ENCODE measurements at regions not wholly inside any gene's neighbourhood (a gene's known extent, or its start where the extent isn't known, plus 50 kb on each side); places are given as distances from the start of the nearest gene placed in this dataset.
A peak's percentile ranks its signal among the peaks of the same experiment; 100 is the strongest.
"Not testable (repeated sequence)": the region's sequence is repeated elsewhere in the genome, so short reads cannot be mapped to it uniquely, and the experiment has no call there.

GRCh38 chr2:237235383-237236095 is 149.8 kb downstream of the COPS8 start:
- Histone ChIP-seq H3K4me3 (ENCODE audit: low read depth in 1 of 2, low read length in 2 of 2) (no peak overlapping the region), H3K27ac (ENCODE audit: low read length) (peak overlapping the region; percentile 45), H3K4me1 (ENCODE audit: control insufficient read depth in 1 of 2, insufficient read depth in 2 of 2, low read length in 2 of 2) (peaks cover 7 to 11% of the 10 kb centered on the region in 2 donors)

GRCh38 chr2:237236188-237236587 is 150.5 kb downstream of the COPS8 start:
- H3K9me3 ChIP-seq (ENCODE audit: control insufficient read depth in 1 of 2, low read length in 2 of 2): peaks cover 2% of the 10 kb centered on the region in 2 donors
- no peaks in the 10 kb centered on the region for H3K36me3 ChIP-seq (ENCODE audit: control insufficient read depth in 1 of 2, insufficient read depth in 2 of 2, low read length in 2 of 2)
- no peak overlapping the region for H3K27ac ChIP-seq (ENCODE audit: low read length)
- H3K27me3 ChIP-seq (ENCODE audit: low read depth, low read length): no peaks in the 10 kb centered on the region
- H3K4me1 ChIP-seq (ENCODE audit: control insufficient read depth in 1 of 2, insufficient read depth in 2 of 2, low read length in 2 of 2): peaks cover 7 to 11% of the 10 kb centered on the region in 2 donors
- no peak overlapping the region for H3K4me3 ChIP-seq (ENCODE audit: low read depth in 1 of 2, low read length in 2 of 2)

More at GRCh38 chr2:237235383-237236095, 149.8 kb downstream of the COPS8 start:
- no peaks in the 10 kb centered on the region for H3K27me3 ChIP-seq (ENCODE audit: low read depth, low read length)
- H3K36me3 ChIP-seq (ENCODE audit: control insufficient read depth in 1 of 2, insufficient read depth in 2 of 2, low read length in 2 of 2): no peaks in the 10 kb centered on the region
- peaks cover 0 to 2% of the 10 kb centered on the region in 2 donors for H3K9me3 ChIP-seq (ENCODE audit: control insufficient read depth in 1 of 2, low read length in 2 of 2)

- H3K9me3 ChIP-seq (ENCODE audit: control insufficient read depth in 1 of 2, low read length in 2 of 2): peaks cover 7 to 8% of the 10 kb centered on the region in 2 donors
- no peak overlapping the region for H3K27ac ChIP-seq (ENCODE audit: low read length)
These were observed 152.6 kb downstream of the COPS8 start for GRCh38 chr2:237238249-237238648.

GRCh38 chr2:237240252-237240651 is 154.6 kb downstream of the COPS8 start:
- H3K4me3 ChIP-seq (ENCODE audit: low read depth in 1 of 2, low read length in 2 of 2): no peak overlapping the region
- peaks cover 7 to 8% of the 10 kb centered on the region in 2 donors for H3K9me3 ChIP-seq (ENCODE audit: control insufficient read depth in 1 of 2, low read length in 2 of 2)
- peaks cover under 1 to 3% of the 10 kb centered on the region in 2 donors for H3K4me1 ChIP-seq (ENCODE audit: control insufficient read depth in 1 of 2, insufficient read depth in 2 of 2, low read length in 2 of 2)
- no peaks in the 10 kb centered on the region for H3K36me3 ChIP-seq (ENCODE audit: control insufficient read depth in 1 of 2, insufficient read depth in 2 of 2, low read length in 2 of 2)
- no peak overlapping the region for H3K27ac ChIP-seq (ENCODE audit: low read length)
- no peaks in the 10 kb centered on the region for H3K27me3 ChIP-seq (ENCODE audit: low read depth, low read length)

More at GRCh38 chr2:237238249-237238648, 152.6 kb downstream of the COPS8 start:
- no peak overlapping the region for H3K4me3 ChIP-seq (ENCODE audit: low read depth in 1 of 2, low read length in 2 of 2)
- no peaks in the 10 kb centered on the region for H3K36me3 ChIP-seq (ENCODE audit: control insufficient read depth in 1 of 2, insufficient read depth in 2 of 2, low read length in 2 of 2)
- H3K4me1 ChIP-seq (ENCODE audit: control insufficient read depth in 1 of 2, insufficient read depth in 2 of 2, low read length in 2 of 2): peaks cover 7 to 11% of the 10 kb centered on the region in 2 donors
- H3K27me3 ChIP-seq (ENCODE audit: low read depth, low read length): no peaks in the 10 kb centered on the region

GRCh38 chr2:237240868-237241267 is 155.2 kb downstream of the COPS8 start:
- not testable (repeated sequence) for H3K9me3 ChIP-seq (ENCODE audit: control insufficient read depth in 1 of 2, low read length in 2 of 2); H3K4me1 ChIP-seq (ENCODE audit: control insufficient read depth in 1 of 2, insufficient read depth in 2 of 2, low read length in 2 of 2)

GRCh38 chr2:237242091-237242536 is 156.4 kb downstream of the COPS8 start:
- Histone ChIP-seq H3K27ac (ENCODE audit: low read length) (no peak overlapping the region), H3K36me3 (ENCODE audit: control insufficient read depth in 1 of 2, insufficient read depth in 2 of 2, low read length in 2 of 2) (no peaks in the 10 kb centered on the region), H3K9me3 (ENCODE audit: control insufficient read depth in 1 of 2, low read length in 2 of 2) (peaks cover 7 to 8% of the 10 kb centered on the region in 2 donors), H3K27me3 (ENCODE audit: low read depth, low read length) (no peaks in the 10 kb centered on the region), H3K4me1 (ENCODE audit: control insufficient read depth in 1 of 2, insufficient read depth in 2 of 2, low read length in 2 of 2) (no peaks in the 10 kb centered on the region), H3K4me3 (ENCODE audit: low read depth in 1 of 2, low read length in 2 of 2) (no peak overlapping the region)

More at GRCh38 chr2:237240868-237241267, 155.2 kb downstream of the COPS8 start:
- not testable (repeated sequence) for H3K27me3 ChIP-seq (ENCODE audit: low read depth, low read length); H3K27ac ChIP-seq (ENCODE audit: low read length); H3K36me3 ChIP-seq (ENCODE audit: control insufficient read depth in 1 of 2, insufficient read depth in 2 of 2, low read length in 2 of 2); H3K4me3 ChIP-seq (ENCODE audit: low read depth in 1 of 2, low read length in 2 of 2)

- H3K36me3 ChIP-seq (ENCODE audit: control insufficient read depth in 1 of 2, insufficient read depth in 2 of 2, low read length in 2 of 2): no peaks in the 10 kb centered on the region
- no peaks in the 10 kb centered on the region for H3K4me1 ChIP-seq (ENCODE audit: control insufficient read depth in 1 of 2, insufficient read depth in 2 of 2, low read length in 2 of 2)
- H3K9me3 ChIP-seq (ENCODE audit: control insufficient read depth in 1 of 2, low read length in 2 of 2): peaks cover 7 to 8% of the 10 kb centered on the region in 2 donors
- H3K4me3 ChIP-seq (ENCODE audit: low read depth in 1 of 2, low read length in 2 of 2): no peak overlapping the region
- H3K27ac ChIP-seq (ENCODE audit: low read length): no peak overlapping the region
- no peaks in the 10 kb centered on the region for H3K27me3 ChIP-seq (ENCODE audit: low read depth, low read length)
These were observed 157.8 kb downstream of the COPS8 start for GRCh38 chr2:237243487-237243886.

- peak overlapping the region; percentile 27 for H3K27ac ChIP-seq (ENCODE audit: low read length)
- H3K36me3 ChIP-seq (ENCODE audit: control insufficient read depth in 1 of 2, insufficient read depth in 2 of 2, low read length in 2 of 2): no peaks in the 10 kb centered on the region
- H3K27me3 ChIP-seq (ENCODE audit: low read depth, low read length): no peaks in the 10 kb centered on the region
- H3K9me3 ChIP-seq (ENCODE audit: control insufficient read depth in 1 of 2, low read length in 2 of 2): peaks cover 7 to 8% of the 10 kb centered on the region in 2 donors
- no peak overlapping the region for H3K4me3 ChIP-seq (ENCODE audit: low read depth in 1 of 2, low read length in 2 of 2)
- no peaks in the 10 kb centered on the region for H3K4me1 ChIP-seq (ENCODE audit: control insufficient read depth in 1 of 2, insufficient read depth in 2 of 2, low read length in 2 of 2)
These were observed 158.5 kb downstream of the COPS8 start for GRCh38 chr2:237244178-237244577.

GRCh38 chr2:237244976-237245646 is 159.4 kb downstream of the COPS8 start:
- H3K4me3 ChIP-seq (ENCODE audit: low read depth in 1 of 2, low read length in 2 of 2): no peak overlapping the region
- peak overlapping the region; percentile 27 for H3K27ac ChIP-seq (ENCODE audit: low read length)
- no peaks in the 10 kb centered on the region for H3K4me1 ChIP-seq (ENCODE audit: control insufficient read depth in 1 of 2, insufficient read depth in 2 of 2, low read length in 2 of 2)
- H3K27me3 ChIP-seq (ENCODE audit: low read depth, low read length): no peaks in the 10 kb centered on the region
- no peaks in the 10 kb centered on the region for H3K36me3 ChIP-seq (ENCODE audit: control insufficient read depth in 1 of 2, insufficient read depth in 2 of 2, low read length in 2 of 2)
- peaks cover 5 to 7% of the 10 kb centered on the region in 2 donors for H3K9me3 ChIP-seq (ENCODE audit: control insufficient read depth in 1 of 2, low read length in 2 of 2)

GRCh38 chr2:237250599-237250998 is 163.4 kb downstream of the COL6A3 start:
- no peaks in the 10 kb centered on the region for H3K27me3 ChIP-seq (ENCODE audit: low read depth, low read length)
- no peaks in the 10 kb centered on the region for H3K4me1 ChIP-seq (ENCODE audit: control insufficient read depth in 1 of 2, insufficient read depth in 2 of 2, low read length in 2 of 2)
- H3K36me3 ChIP-seq (ENCODE audit: control insufficient read depth in 1 of 2, insufficient read depth in 2 of 2, low read length in 2 of 2): no peaks in the 10 kb centered on the region
- no peak overlapping the region for H3K27ac ChIP-seq (ENCODE audit: low read length)
- no peaks in the 10 kb centered on the region for H3K9me3 ChIP-seq (ENCODE audit: control insufficient read depth in 1 of 2, low read length in 2 of 2)
- no peak overlapping the region for H3K4me3 ChIP-seq (ENCODE audit: low read depth in 1 of 2, low read length in 2 of 2)

GRCh38 chr2:237251986-237252385 is 162.0 kb downstream of the COL6A3 start:
- Histone ChIP-seq H3K27ac (ENCODE audit: low read length) (no peak overlapping the region), H3K27me3 (ENCODE audit: low read depth, low read length) (no peaks in the 10 kb centered on the region)

More at GRCh38 chr2:237251986-237252385, 162.0 kb downstream of the COL6A3 start:
- Histone ChIP-seq H3K4me1 (ENCODE audit: control insufficient read depth in 1 of 2, insufficient read depth in 2 of 2, low read length in 2 of 2) (peaks cover 0 to 6% of the 10 kb centered on the region in 2 donors), H3K36me3 (ENCODE audit: control insufficient read depth in 1 of 2, insufficient read depth in 2 of 2, low read length in 2 of 2) (no peaks in the 10 kb centered on the region), H3K4me3 (ENCODE audit: low read depth in 1 of 2, low read length in 2 of 2) (no peak overlapping the region), H3K9me3 (ENCODE audit: control insufficient read depth in 1 of 2, low read length in 2 of 2) (no peaks in the 10 kb centered on the region)

All from muscle layer of duodenum (tissue), 2 donors.